H9 (cell line): ENCODE measurements at regions not wholly inside any gene's neighbourhood (a gene's known extent, or its start where the extent isn't known, plus 50 kb on each side); places are given as distances from the start of the nearest gene placed in this dataset.

Experiments used
- DNase-seq: peaks from one replicate; pipeline ENCODE4 v3.0.0-alpha.2; 2017
- H2AFZ ChIP-seq: one replicate; pipeline ENCODE4 v1.6.1; 2013; ENCODE audit warnings: mild to moderate bottlenecking, low read length, control low read depth, moderate library complexity
- H2AK5ac ChIP-seq: 2 replicates; pipeline ENCODE4 v1.6.1; 2013; ENCODE audit warnings: low read length, control low read depth, mixed read lengths; ENCODE audit not compliant: insufficient read length
- H2BK120ac ChIP-seq: one replicate; pipeline ENCODE4 v1.6.1; 2013; ENCODE audit warnings: low read depth, mild to moderate bottlenecking, low read length, control low read depth, inconsistent platforms; ENCODE audit not compliant: poor library complexity, severe bottlenecking
- H2BK12ac ChIP-seq: 2 replicates; pipeline ENCODE4 v1.6.1; 2013; ENCODE audit warnings: low read length, control low read depth, mixed read lengths, low read depth; ENCODE audit not compliant: insufficient read length
- H2BK15ac ChIP-seq: 2 replicates; pipeline ENCODE4 v1.6.1; 2013; ENCODE audit warnings: low read depth, low read length, control low read depth
- H2BK20ac ChIP-seq: one replicate; pipeline ENCODE4 v1.6.1; 2013; ENCODE audit warnings: low read depth, mild to moderate bottlenecking, low read length, control low read depth, inconsistent platforms; ENCODE audit not compliant: poor library complexity, severe bottlenecking
- H2BK5ac ChIP-seq: 2 replicates; pipeline ENCODE4 v1.6.1; 2013; ENCODE audit warnings: low read length, control low read depth, mixed read lengths; ENCODE audit not compliant: insufficient read length
- H3K14ac ChIP-seq: 2 replicates; pipeline ENCODE4 v1.6.1; 2013; ENCODE audit warnings: low read length, control low read depth; ENCODE audit not compliant: insufficient read depth
- H3K18ac ChIP-seq: 2 replicates; pipeline ENCODE4 v1.6.1; 2013; ENCODE audit warnings: low read depth, mild to moderate bottlenecking, mixed read lengths, low read length, control low read depth; ENCODE audit not compliant: insufficient read length
- H3K23ac ChIP-seq: 2 replicates; pipeline ENCODE4 v1.6.1; 2013; ENCODE audit warnings: low read length, control low read depth, mixed read lengths, low read depth; ENCODE audit not compliant: insufficient read length
- H3K23me2 ChIP-seq: 2 replicates; pipeline ENCODE4 v1.6.1; 2013; ENCODE audit warnings: low read depth, mild to moderate bottlenecking, mixed read lengths, low read length, control low read depth; ENCODE audit not compliant: insufficient read length, poor library complexity, severe bottlenecking
- H3K27ac ChIP-seq: 2 replicates; pipeline ENCODE4 v1.5.1; 2013; ENCODE audit warnings: low read length, control low read depth, mixed read lengths, low read depth; ENCODE audit not compliant: insufficient read length
- H3K27me3 ChIP-seq: 2 replicates; pipeline ENCODE4 v1.6.1; 2013; ENCODE audit warnings: low read length, control low read depth, inconsistent platforms; ENCODE audit not compliant: insufficient read depth
- H3K4ac ChIP-seq: 2 replicates; pipeline ENCODE4 v1.6.1; 2013; ENCODE audit warnings: low read depth, mild to moderate bottlenecking, control low read depth, inconsistent platforms, low read length, moderate library complexity
- H3K4me1 ChIP-seq: 2 replicates; pipeline ENCODE4 v1.6.1; 2013; ENCODE audit warnings: low read length, control low read depth, inconsistent platforms; ENCODE audit not compliant: insufficient read depth
- H3K4me2 ChIP-seq: 2 replicates; pipeline ENCODE4 v1.6.1; 2013; ENCODE audit warnings: low read length, control low read depth, mixed read lengths; ENCODE audit not compliant: insufficient read length, insufficient read depth
- H3K56ac ChIP-seq: 2 replicates; pipeline ENCODE4 v1.6.1; 2013; ENCODE audit warnings: low read depth, mild to moderate bottlenecking, mixed read lengths, low read length, control low read depth; ENCODE audit not compliant: insufficient read length
- H3K79me1 ChIP-seq: 2 replicates; pipeline ENCODE4 v1.6.1; 2013; ENCODE audit warnings: low read depth, mild to moderate bottlenecking, moderate library complexity, low read length, control low read depth, inconsistent platforms; ENCODE audit not compliant: insufficient read depth, poor library complexity, severe bottlenecking
- H3K79me2 ChIP-seq: 2 replicates; pipeline ENCODE4 v1.6.1; 2013; ENCODE audit warnings: low read length, control low read depth, inconsistent platforms; ENCODE audit not compliant: insufficient read depth
- H3K9ac ChIP-seq: 2 replicates; pipeline ENCODE4 v1.6.1; 2013; ENCODE audit warnings: low read length, control low read depth, mixed read lengths; ENCODE audit not compliant: insufficient read length; ENCODE audit errors: extremely low read depth
- H3K9me3 ChIP-seq: one replicate; pipeline ENCODE4 v1.6.1; 2013; ENCODE audit warnings: low read depth, low read length, inconsistent platforms; ENCODE audit not compliant: control insufficient read depth
- H3T11ph ChIP-seq: one replicate; pipeline ENCODE4 v1.6.1; 2013; ENCODE audit warnings: mild to moderate bottlenecking, low read length, control low read depth, inconsistent platforms
- H4K20me1 ChIP-seq: one replicate; pipeline ENCODE4 v1.6.1; 2013; ENCODE audit not compliant: control insufficient read depth, insufficient read length, insufficient read depth
- H4K5ac ChIP-seq: 2 replicates; pipeline ENCODE4 v1.6.1; 2013; ENCODE audit warnings: low read depth, mild to moderate bottlenecking, mixed read lengths, low read length, control low read depth; ENCODE audit not compliant: insufficient read length
- H4K8ac ChIP-seq: replicated peaks from 2 replicates; pipeline ENCODE4 v1.6.1; 2013; ENCODE audit warnings: low read length, control low read depth, mixed read lengths, low read depth; ENCODE audit not compliant: insufficient read length
- H4K91ac ChIP-seq: 2 replicates; pipeline ENCODE4 v1.6.1; 2013; ENCODE audit warnings: low read depth, mild to moderate bottlenecking, moderate library complexity, mixed read lengths, low read length, control low read depth; ENCODE audit not compliant: insufficient read length
- H3K27ac Mint-ChIP-seq, 3 experiments: 2 replicates in 2 of 3; 3 replicates in 1 of 3; pipeline ENCODE4 v1.8.0; 2020 to 2021; ENCODE audit warnings: mixed read lengths in 3 of 3, mild to moderate bottlenecking in 1 of 3, moderate library complexity in 1 of 3
- H3K27me3 Mint-ChIP-seq: 2 replicates; pipeline ENCODE4 v1.8.0; 2021; ENCODE audit warnings: low read depth, mild to moderate bottlenecking, moderate library complexity, mixed read lengths
- H3K36me3 Mint-ChIP-seq, 3 experiments: 2 replicates in 2 of 3; 3 replicates in 1 of 3; pipeline ENCODE4 v1.8.0; 2020 to 2021; ENCODE audit warnings: low read depth in 3 of 3, mixed read lengths in 3 of 3; ENCODE audit not compliant: insufficient read depth in 1 of 3
- H3K4me1 Mint-ChIP-seq, 2 experiments: 2 replicates each; pipeline ENCODE4 v1.8.0; 2020; ENCODE audit warnings: mixed read lengths in 2 of 2
- H3K4me3 Mint-ChIP-seq, 2 experiments: 2 replicates in 1 of 2; 3 replicates in 1 of 2; pipeline ENCODE4 v1.8.0; 2020 to 2021; ENCODE audit warnings: mild to moderate bottlenecking in 2 of 2, mixed read lengths in 2 of 2, moderate library complexity in 1 of 2
- H3K9me3 Mint-ChIP-seq, 2 experiments: 2 replicates in 1 of 2; 3 replicates in 1 of 2; pipeline ENCODE4 v1.8.0; 2020; ENCODE audit warnings: mild to moderate bottlenecking in 2 of 2, mixed read lengths in 2 of 2, moderate library complexity in 1 of 2
- CTCF ChIP-seq: fragments of 200-600 bp; sonication (generic); conservative IDR thresholded peaks from 3 replicates; pipeline ENCODE4 v1.8.0; 2021; ENCODE audit warnings: antibody characterized with exemption, mild to moderate bottlenecking
- WGBS: extraction: QIAGEN DNeasy Blood & Tissue Kit; methylation state at CpG from one replicate; pipeline ENCODE4 v1.1.7; 2013; ENCODE audit warnings: missing lambda C conversion rate, low lambda C conversion rate, mixed read lengths; ENCODE audit not compliant: insufficient read length; ENCODE audit errors: extremely low coverage; 5-methylcytosine and 5-hydroxymethylcytosine counted together

GRCh38 chr12:75725521-75726111 is 214.2 kb upstream of the KRR1 start:
- Histone ChIP-seq H3K4me1 (peaks cover 10% of the 10 kb centered on the region; the same call in 1 of the 2 replicates), H2BK120ac (no peak overlapping the region), H3K27me3 (no peaks in the 10 kb centered on the region), H2AK5ac (no peak overlapping the region), H3K9me3 (no peaks in the 10 kb centered on the region), H3T11ph (no peak overlapping the region), H3K79me1 (no peaks in the 10 kb centered on the region), H3K23me2 (no peaks in the 10 kb centered on the region), H2BK20ac (no peak overlapping the region), H3K18ac (no peak overlapping the region), H3K27ac (no peak overlapping the region), H3K56ac (no peak overlapping the region), H4K91ac (no peak overlapping the region), H4K20me1 (no peaks in the 10 kb centered on the region), H3K4me2 (no peak overlapping the region), H3K4ac (no peak overlapping the region), H2BK12ac (no peak overlapping the region), H2AFZ (no peak overlapping the region), H2BK15ac (0 out of 2 replicates have a peak overlapping the region, but pooled peaks have one; percentile 85), H3K9ac (no peak overlapping the region), H3K79me2 (no peaks in the 10 kb centered on the region), H4K8ac (no peak overlapping the region), H3K23ac (no peak overlapping the region), H3K14ac (no peak overlapping the region), H4K5ac (no peak overlapping the region), H2BK5ac (no peak overlapping the region)
- Mint-ChIP-seq H3K36me3 (no peaks in the 10 kb centered on the region; a peak in 2 of 7 replicates), H3K4me3 (no peak overlapping the region), H3K9me3 (no peaks in the 10 kb centered on the region), H3K4me1 (peaks cover 45 to 47% of the 10 kb centered on the region in 2 experiments), H3K27me3 (peaks cover 5% of the 10 kb centered on the region), H3K27ac (no peak overlapping the region)
- TF ChIP-seq CTCF = peak; percentile 19; the same call in 1 of the 3 replicates
- WGBS = no CpG with 5 or more reads among the region's 3 CpGs
- no peak for DNase-seq
